GM12878 (cell line): ENCODE measurements at regions not wholly inside any gene's neighbourhood (a gene's known extent, or its start where the extent isn't known, plus 50 kb on each side); places are given as distances from the start of the nearest gene placed in this dataset.

Experiments used
- CTCF ChIP-seq, 3 experiments: IDR thresholded peaks in 2 of 3; conservative IDR thresholded peaks in 1 of 3; 2 replicates each; pipeline ENCODE4 v1.5.1; 2011; ENCODE audit warnings: low read depth in 3 of 3, low read length in 3 of 3, mild to moderate bottlenecking in 3 of 3, control low read depth in 2 of 3, moderate library complexity in 2 of 3, inconsistent platforms in 1 of 3, mixed read lengths in 1 of 3; ENCODE audit not compliant: control insufficient read depth in 2 of 3, insufficient read depth in 1 of 3; ENCODE audit errors: extremely low read depth in 1 of 3
- E4F1 ChIP-seq: fragments of 450-650 bp; IDR thresholded peaks from 2 replicates; pipeline ENCODE4 v1.6.1; 2018; ENCODE audit warnings: borderline replicate concordance, mild to moderate bottlenecking; ENCODE audit not compliant: partially characterized antibody
- EP300 ChIP-seq, 2 experiments: fragments of 150-350 bp in 1 of 2; IDR thresholded peaks; 2 replicates each; pipeline ENCODE4 v1.6.1; 2011 to 2012; ENCODE audit warnings: low read depth in 2 of 2, low read length in 2 of 2, borderline replicate concordance in 1 of 2, improper control_type of control experiment in 1 of 2, inconsistent platforms in 1 of 2; ENCODE audit not compliant: control insufficient read depth in 1 of 2
- MYC ChIP-seq: IDR thresholded peaks from 2 replicates; pipeline ENCODE4 v1.6.1; 2011; ENCODE audit warnings: mild to moderate bottlenecking, low read length, moderate library complexity, inconsistent platforms; ENCODE audit not compliant: insufficient read depth, insufficient replicate concordance, insufficient read length, severe bottlenecking
- NFIC ChIP-seq: IDR thresholded peaks from 2 replicates; pipeline ENCODE4 v1.6.1; 2012; ENCODE audit warnings: low read depth, mild to moderate bottlenecking, inconsistent platforms, low read length, moderate library complexity
- NKRF ChIP-seq: fragments of 450-650 bp; conservative IDR thresholded peaks from 2 replicates; pipeline ENCODE4 v1.6.1; 2017; ENCODE audit warnings: mild to moderate bottlenecking, moderate library complexity
- NR2C1 ChIP-seq: fragments of 450-650 bp; IDR thresholded peaks from 2 replicates; pipeline ENCODE4 v1.6.1; 2017; ENCODE audit warnings: antibody characterized with exemption, mild to moderate bottlenecking, moderate library complexity
- RUNX3 ChIP-seq: IDR thresholded peaks from 2 replicates; pipeline ENCODE4 v1.6.1; 2012; ENCODE audit warnings: low read length, inconsistent platforms
- SREBF1 ChIP-seq: IDR thresholded peaks from 2 replicates; pipeline ENCODE4 v1.6.1; 2012; ENCODE audit warnings: mild to moderate bottlenecking, low read length
- TCF3 ChIP-seq: IDR thresholded peaks from 2 replicates; pipeline ENCODE4 v1.6.1; 2012; ENCODE audit warnings: low read depth, mild to moderate bottlenecking, low read length, borderline replicate concordance; ENCODE audit not compliant: insufficient read depth
- ZNF274 ChIP-seq: IDR thresholded peaks from one replicate; pipeline ENCODE4 v1.8.0; 2011; ENCODE audit not compliant: insufficient read length, insufficient read depth

- TF ChIP-seq MYC (no peak), TCF3 (no peak), RUNX3 (no peak), NKRF (no peak), CTCF (IDR thresholded peaks at IDR 0.05 in 2 of 3, conservative IDR thresholded peaks at IDR 0.05 in 1 of 3; ENCODE audit: control insufficient read depth in 2 of 3, extremely low read depth in 1 of 3, insufficient read depth in 1 of 3, low read depth in 3 of 3, low read length in 3 of 3) (no peak), ZNF274 (no peak), E4F1 (no peak), NFIC (no peak), NR2C1 (no peak), EP300 (IDR thresholded peaks at IDR 0.05; ENCODE audit: borderline replicate concordance in 1 of 2, control insufficient read depth in 1 of 2, low read depth in 2 of 2, low read length in 2 of 2) (no peak), SREBF1 (no peak)
These were observed 383.3 kb downstream of the TFAP2A start for GRCh38 chr6:10031617-10032016.
